GM19328 (cell line): ENCODE measurements at regions not wholly inside any gene's neighbourhood (a gene's known extent, or its start where the extent isn't known, plus 50 kb on each side); places are given as distances from the start of the nearest gene placed in this dataset.

ENCODE experiments used
- ATAC-seq: cut with Tn5 transposase; IDR thresholded peaks from one replicate; pipeline ENCODE4 v1.9.1; 2021; ENCODE audit warnings: mild to moderate bottlenecking, moderate library complexity; ENCODE audit not compliant: unreplicated experiment

- no peak for ATAC-seq
These were observed 969.6 kb upstream of the PIK3C3 start for GRCh38 chr18:40985436-40985835.

- ATAC-seq = no peak
These were observed 970.2 kb upstream of the PIK3C3 start for GRCh38 chr18:40984856-40985255.

GRCh38 chr18:40983835-40984234 is 971.2 kb upstream of the PIK3C3 start:
- no peak for ATAC-seq

- no peak for ATAC-seq
These were observed 974.9 kb upstream of the PIK3C3 start for GRCh38 chr18:40980171-40980570.

GRCh38 chr18:40976050-40976449 is 979.0 kb upstream of the PIK3C3 start:
- ATAC-seq = no peak

- no peak for ATAC-seq
These were observed 980.6 kb upstream of the PIK3C3 start for GRCh38 chr18:40974448-40974847.

- no peak for ATAC-seq
These were observed 992.2 kb upstream of the PIK3C3 start for GRCh38 chr18:40962784-40963183.

GRCh38 chr18:40957533-40958070 is 997.4 kb upstream of the PIK3C3 start:
- ATAC-seq = no peak

GRCh38 chr18:40956213-40956612 is 998.8 kb upstream of the PIK3C3 start:
- no peak for ATAC-seq

GRCh38 chr18:40955351-40955750 is 999.7 kb upstream of the PIK3C3 start:
- ATAC-seq = no peak

GRCh38 chr18:40949114-40949950 is 1005.7 kb upstream of the PIK3C3 start:
- ATAC-seq = no peak

GRCh38 chr18:40944576-40944975 is 1010.5 kb upstream of the PIK3C3 start:
- ATAC-seq = no peak

- ATAC-seq = no peak
These were observed 1015.1 kb upstream of the PIK3C3 start for GRCh38 chr18:40939656-40940515.

- no peak for ATAC-seq
These were observed 1016.4 kb upstream of the PIK3C3 start for GRCh38 chr18:40938615-40939014.

GRCh38 chr18:40937386-40937785 is 1017.6 kb upstream of the PIK3C3 start:
- ATAC-seq = no peak

- ATAC-seq = no peak
These were observed 1019.6 kb upstream of the PIK3C3 start for GRCh38 chr18:40935423-40935822.

- ATAC-seq = no peak
These were observed 1022.2 kb upstream of the PIK3C3 start for GRCh38 chr18:40932862-40933261.

GRCh38 chr18:40930211-40930882 is 1024.7 kb upstream of the PIK3C3 start:
- no peak for ATAC-seq

- no peak for ATAC-seq
These were observed 1025.6 kb upstream of the PIK3C3 start for GRCh38 chr18:40929399-40929798.

- no peak for ATAC-seq
These were observed 1028.4 kb upstream of the PIK3C3 start for GRCh38 chr18:40926679-40927078.

- ATAC-seq = no peak
These were observed 1029.9 kb upstream of the PIK3C3 start for GRCh38 chr18:40925071-40925541.
